GM12878 (cell line): ENCODE measurements at regions not wholly inside any gene's neighbourhood (a gene's known extent, or its start where the extent isn't known, plus 50 kb on each side); places are given as distances from the start of the nearest gene placed in this dataset.

ENCODE experiments used
- ATAC-seq: fragments of 200-7000 bp; cut with Tn5 transposase; 3 replicates; pipeline ENCODE4 v1.9.1; 2020; ENCODE audit warnings: mild to moderate bottlenecking, moderate library complexity
- BruUV-seq: library from RNA; stranded (reverse); fragments of 400-500 nt; replicated peaks from 2 replicates; lab custom pipeline; 2021; lab: Mats Ljungman, UMichigan
- CTCF ChIA-PET: fragments of 300-600 bp; sonication (Branson Sonifier 250); formaldehyde crosslinking; extraction: SDS; loops from one replicate; lab custom pipeline; 2021; ENCODE audit warnings: inconsistent platforms; lab: Yijun Ruan, JAX
- POLR2A ChIA-PET: fragments of 350-600 bp; formaldehyde crosslinking; extraction: SDS; loops from one replicate; lab custom pipeline; 2021; ENCODE audit warnings: inconsistent platforms; lab: Charles Lee
- RAD21 ChIA-PET: fragments of 300-600 bp; sonication (Branson Sonifier 250); formaldehyde crosslinking; loops from one replicate; lab custom pipeline; 2023; ENCODE audit warnings: antibody characterized with exemption; ENCODE audit not compliant: unreplicated experiment; lab: Charles Lee
- SMC1A ChIA-PET: fragments of 300-600 bp; sonication (Branson Sonifier 250); formaldehyde crosslinking; loops from one replicate; lab custom pipeline; 2023; ENCODE audit not compliant: unreplicated experiment, uncharacterized antibody; lab: Charles Lee
- DNase-seq: peaks from one replicate; pipeline ENCODE4 v3.0.0-alpha.2; 2011; ENCODE audit warnings: low read depth, low spot score
- FAIRE-seq: peaks from 3 replicates; lab custom pipeline; 2011; peaks lifted over from hg19 to GRCh38; lab: Jason Lieb, UNC
- H2AFZ ChIP-seq: 2 replicates; pipeline ENCODE4 v1.6.0; 2011; ENCODE audit warnings: low read depth, low read length, control low read depth; ENCODE audit not compliant: control insufficient read depth
- H3K27ac ChIP-seq: 2 replicates; pipeline ENCODE4 v1.5.1; 2011; ENCODE audit warnings: control low read depth; ENCODE audit not compliant: control insufficient read depth, insufficient read depth
- H3K27me3 ChIP-seq, 2 experiments: replicated peaks in 1 of 2; 2 replicates each; pipeline versions ENCODE4 v1.6.0 to v1.6.1; 2011; ENCODE audit warnings: low read length in 1 of 2; ENCODE audit not compliant: control insufficient read depth in 2 of 2, insufficient read depth in 2 of 2
- H3K36me3 ChIP-seq, 2 experiments: 2 replicates each; pipeline ENCODE4 v1.5.1; 2011; ENCODE audit warnings: low read length in 1 of 2; ENCODE audit not compliant: control insufficient read depth in 2 of 2, insufficient read depth in 2 of 2
- H3K4me1 ChIP-seq: 2 replicates; pipeline ENCODE4 v1.6.1; 2011; ENCODE audit warnings: mild to moderate bottlenecking, low read length, moderate library complexity, mixed read lengths; ENCODE audit not compliant: control insufficient read depth, insufficient read depth
- H3K4me2 ChIP-seq: 2 replicates; pipeline ENCODE4 v1.6.0; 2011; ENCODE audit warnings: control low read depth; ENCODE audit not compliant: control insufficient read depth, insufficient read depth
- H3K4me3 ChIP-seq: fragments of 200-600 bp; sonication (generic); 2 replicates; pipeline ENCODE4 v1.5.1; 2016
- H3K79me2 ChIP-seq: 2 replicates; pipeline ENCODE4 v1.6.0; 2011; ENCODE audit warnings: low read length; ENCODE audit not compliant: control insufficient read depth, insufficient read depth
- H3K9ac ChIP-seq: 2 replicates; pipeline ENCODE4 v1.8.0; 2011; ENCODE audit warnings: low read length, control low read depth, mixed read lengths; ENCODE audit not compliant: control insufficient read depth, insufficient read depth
- H3K9me3 ChIP-seq: replicated peaks from 3 replicates; pipeline ENCODE4 v1.5.1; 2011; ENCODE audit warnings: mild to moderate bottlenecking, low read length; ENCODE audit not compliant: control insufficient read depth, insufficient read depth
- H4K20me1 ChIP-seq: 2 replicates; pipeline ENCODE4 v1.6.0; 2011; ENCODE audit not compliant: control insufficient read depth, insufficient read depth
- CEBPB ChIP-seq, 2 experiments: fragments of 150-350 bp in 1 of 2; IDR thresholded peaks; 2 replicates each; pipeline ENCODE4 v1.6.1; 2012 to 2014; ENCODE audit warnings: low read depth in 2 of 2, low read length in 2 of 2, borderline replicate concordance in 1 of 2, inconsistent platforms in 1 of 2
- CHD1 ChIP-seq: IDR thresholded peaks from 2 replicates; pipeline ENCODE4 v1.6.1; 2012; ENCODE audit warnings: low read depth, low read length, improper control_type of control experiment
- E2F8 ChIP-seq: fragments of 450-650 bp; IDR thresholded peaks from 2 replicates; pipeline ENCODE4 v1.6.1; 2018; ENCODE audit warnings: mild to moderate bottlenecking, low read depth, moderate library complexity; ENCODE audit not compliant: partially characterized antibody
- EED ChIP-seq: sonication (generic); IDR thresholded peaks from 2 replicates; pipeline ENCODE4 v1.6.1; 2016; ENCODE audit warnings: antibody characterized with exemption, low read depth
- MTA2 ChIP-seq: fragments of 450-650 bp; IDR thresholded peaks from 2 replicates; pipeline ENCODE4 v1.6.1; 2016; ENCODE audit warnings: low read depth, mild to moderate bottlenecking, moderate library complexity
- MYB ChIP-seq: fragments of 150-350 bp; IDR thresholded peaks from 2 replicates; pipeline ENCODE4 v1.6.1; 2014; ENCODE audit warnings: mild to moderate bottlenecking, low read depth, low read length, borderline replicate concordance
- PRDM15 ChIP-seq: fragments of 450-650 bp; formaldehyde crosslinking; IDR thresholded peaks from 2 replicates; pipeline ENCODE4 v1.4.0; 2020; ENCODE audit warnings: mild to moderate bottlenecking, moderate library complexity
- RBBP5 ChIP-seq: fragments of 200-600 bp; sonication (generic); conservative IDR thresholded peaks from 2 replicates; pipeline ENCODE4 v1.6.1; 2016
- RELA ChIP-seq: fragments of 450-650 bp; IDR thresholded peaks from 2 replicates; pipeline ENCODE4 v1.8.0; 2014; ENCODE audit warnings: borderline replicate concordance; ENCODE audit not compliant: partially characterized antibody
- TBL1XR1 ChIP-seq: IDR thresholded peaks from 2 replicates; pipeline ENCODE4 v1.6.1; 2012; ENCODE audit warnings: low read depth, low read length, improper control_type of control experiment
- WRNIP1 ChIP-seq: IDR thresholded peaks from 2 replicates; pipeline ENCODE4 v1.6.1; 2011; ENCODE audit warnings: low read depth, low read length, improper control_type of control experiment, borderline replicate concordance
- WGBS: methylation state at CpG from one replicate; pipeline ENCODE4 v1.1.6; 2016; ENCODE audit warnings: low lambda C conversion rate; ENCODE audit not compliant: insufficient replicate concordance, insufficient coverage; ENCODE audit errors: missing lambda C conversion rate; 5-methylcytosine and 5-hydroxymethylcytosine counted together
- in situ Hi-C: fragments of 300-500 bp; cut with MboI; formaldehyde crosslinking; loops from 9 replicates; pipeline ENCODE4 v1.14.3; 2018; ENCODE audit warnings: mixed read lengths
- intact Hi-C: fragments of 100-400 bp; cut with micrococcal nuclease; formaldehyde crosslinking; loops from one replicate; pipeline ENCODE4 v1.14.2; 2022; ENCODE audit not compliant: unreplicated experiment

- no peak for ATAC-seq
- Histone ChIP-seq H3K36me3 (no peaks in the 10 kb centered on the region), H3K27me3 (peaks cover 0 to 2% of the 10 kb centered on the region in 2 experiments; a peak in 1 of 4 replicates), H3K4me1 (no peaks in the 10 kb centered on the region), H3K9me3 (no peaks in the 10 kb centered on the region), H2AFZ (no peak overlapping the region), H3K27ac (no peak overlapping the region), H3K4me3 (no peak overlapping the region), H3K9ac (no peak overlapping the region), H4K20me1 (no peaks in the 10 kb centered on the region), H3K79me2 (no peaks in the 10 kb centered on the region), H3K4me2 (no peak overlapping the region)
- CTCF ChIA-PET: no interaction called here
- POLR2A ChIA-PET: no interaction called here
- FAIRE-seq: no peak
- intact Hi-C loops: no loop called here
- TF ChIP-seq CHD1: no peak
- TF ChIP-seq RELA: no peak
- no peak for TF ChIP-seq EED
- no peak for TF ChIP-seq MYB
- TF ChIP-seq E2F8: no peak
- TF ChIP-seq CEBPB (IDR thresholded peaks at IDR 0.05; ENCODE audit: borderline replicate concordance in 1 of 2, low read depth in 2 of 2, low read length in 2 of 2): no peak
- no peak for TF ChIP-seq TBL1XR1
- no peak for TF ChIP-seq RBBP5
- TF ChIP-seq WRNIP1: no peak
- TF ChIP-seq MTA2: no peak
- TF ChIP-seq PRDM15 (CRISPR knock-in tag): no peak
- SMC1A ChIA-PET: no interaction called here
- no TSS peak for BruUV-seq
- in situ Hi-C loops: no loop called here
- 28% methylated on average over 3 of the region's 3 CpGs for WGBS
- RAD21 ChIA-PET: no interaction called here
- DNase-seq: no peak
Observed at GRCh38 chr20:40584130-40584809, 104.8 kb downstream of the MAFB start.
